Smooth muscle cell (in vitro differentiated cells): ENCODE measurements at regions not wholly inside any gene's neighbourhood (a gene's known extent, or its start where the extent isn't known, plus 50 kb on each side); places are given as distances from the start of the nearest gene placed in this dataset.
"Not testable (repeated sequence)": the region's sequence is repeated elsewhere in the genome, so short reads cannot be mapped to it uniquely, and the experiment has no call there.

ENCODE experiments used
- DNase-seq: peaks from one replicate; lab custom pipeline; 2025; ENCODE audit not compliant: unreplicated experiment; lab: John Stamatoyannopoulos, UW
- H2AFZ ChIP-seq: fragments of 200-600 bp; sonication (generic); 2 replicates; pipeline ENCODE4 v1.6.0; 2016; ENCODE audit warnings: antibody characterized with exemption, low read depth, mild to moderate bottlenecking
- H3F3A ChIP-seq: fragments of 200-600 bp; sonication (generic); 2 replicates; pipeline ENCODE4 v1.6.0; 2017; ENCODE audit warnings: antibody characterized with exemption, low read depth
- H3K27ac ChIP-seq: fragments of 200-600 bp; sonication (generic); 2 replicates; pipeline ENCODE4 v1.5.1; 2016; ENCODE audit warnings: low read depth, mild to moderate bottlenecking
- H3K27me3 ChIP-seq: fragments of 200-600 bp; sonication (generic); 2 replicates; pipeline ENCODE4 v1.6.1; 2016; ENCODE audit warnings: low read depth, mild to moderate bottlenecking
- H3K36me3 ChIP-seq: fragments of 200-600 bp; sonication (generic); 2 replicates; pipeline ENCODE4 v1.5.1; 2016; ENCODE audit warnings: low read depth
- H3K4me1 ChIP-seq: fragments of 200-600 bp; sonication (generic); 2 replicates; pipeline ENCODE4 v1.5.1; 2016; ENCODE audit warnings: low read depth
- H3K4me2 ChIP-seq: fragments of 200-600 bp; sonication (generic); 2 replicates; pipeline ENCODE4 v1.6.0; 2016; ENCODE audit warnings: mild to moderate bottlenecking
- H3K4me3 ChIP-seq: fragments of 200-600 bp; sonication (generic); 2 replicates; pipeline ENCODE4 v1.5.1; 2016; ENCODE audit warnings: mild to moderate bottlenecking
- H3K79me2 ChIP-seq: fragments of 200-600 bp; sonication (generic); 2 replicates; pipeline ENCODE4 v1.6.0; 2016; ENCODE audit warnings: low read depth, mild to moderate bottlenecking
- H3K9ac ChIP-seq: fragments of 200-600 bp; sonication (generic); 2 replicates; pipeline ENCODE4 v1.6.0; 2016; ENCODE audit warnings: low read depth
- H3K9me3 ChIP-seq: fragments of 200-600 bp; sonication (generic); replicated peaks from 2 replicates; pipeline ENCODE4 v1.5.1; 2016; ENCODE audit warnings: low read depth
- H4K20me1 ChIP-seq: fragments of 200-600 bp; sonication (generic); 2 replicates; pipeline ENCODE4 v1.6.0; 2016; ENCODE audit warnings: low read depth
- CTCF ChIP-seq: fragments of 200-600 bp; sonication (generic); IDR thresholded peaks from 2 replicates; pipeline ENCODE4 v1.5.1; 2017; ENCODE audit warnings: borderline replicate concordance, mild to moderate bottlenecking, antibody characterized with exemption; ENCODE audit not compliant: insufficient read depth, poor library complexity, severe bottlenecking
- WGBS: methylation state at CpG from one replicate; pipeline ENCODE4 v1.1.7; 2016; ENCODE audit warnings: low lambda C conversion rate; 5-methylcytosine and 5-hydroxymethylcytosine counted together

GRCh38 chr7:23938937-23939552, 229.0 kb downstream of the STK31 start:
- Histone ChIP-seq H3K27ac (no peak overlapping the region), H3K79me2 (no peaks in the 10 kb centered on the region), H3K4me2 (no peak overlapping the region), H3K27me3 (no peaks in the 10 kb centered on the region), H3K36me3 (no peaks in the 10 kb centered on the region), H3K9me3 (no peaks in the 10 kb centered on the region), H3F3A (no peaks in the 10 kb centered on the region), H3K9ac (no peak overlapping the region), H3K4me1 (no peaks in the 10 kb centered on the region), H2AFZ (no peak overlapping the region), H3K4me3 (no peak overlapping the region), H4K20me1 (no peaks in the 10 kb centered on the region)
- 31% methylated on average over 4 of the region's 4 CpGs for WGBS
- no peak for DNase-seq
- peak; percentile 38 for TF ChIP-seq CTCF

GRCh38 chr7:23939747-23940146, 229.7 kb downstream of the STK31 start:
- not testable (repeated sequence) for H2AFZ ChIP-seq, H3F3A ChIP-seq, DNase-seq, H3K79me2 ChIP-seq, H3K27ac ChIP-seq, H4K20me1 ChIP-seq, H3K4me3 ChIP-seq, H3K4me1 ChIP-seq, H3K27me3 ChIP-seq, H3K4me2 ChIP-seq, H3K9me3 ChIP-seq, H3K9ac ChIP-seq, H3K36me3 ChIP-seq
- WGBS = 94% methylated on average over 2 of the region's 2 CpGs

GRCh38 chr7:23941551-23941950, 231.5 kb downstream of the STK31 start:
- no peaks in the 10 kb centered on the region for H3K4me1 ChIP-seq
- no peak overlapping the region for H3K4me3 ChIP-seq
- 83% methylated on average over 1 of the region's 1 CpG for WGBS
- H3K9ac ChIP-seq = no peak overlapping the region
- no peak overlapping the region for H3K4me2 ChIP-seq
- DNase-seq = no peak
- no peak for TF ChIP-seq CTCF
- no peaks in the 10 kb centered on the region for H4K20me1 ChIP-seq
- no peaks in the 10 kb centered on the region for H3K79me2 ChIP-seq
- no peak overlapping the region for H2AFZ ChIP-seq
- peaks cover 6% of the 10 kb centered on the region for H3K36me3 ChIP-seq
- no peaks in the 10 kb centered on the region for H3K27me3 ChIP-seq
- no peak overlapping the region for H3K27ac ChIP-seq
- peaks cover 5% of the 10 kb centered on the region for H3K9me3 ChIP-seq
- no peaks in the 10 kb centered on the region for H3F3A ChIP-seq

GRCh38 chr7:23942032-23942431, 232.0 kb downstream of the STK31 start:
- no peaks in the 10 kb centered on the region for H3K79me2 ChIP-seq
- no peaks in the 10 kb centered on the region for H3K4me1 ChIP-seq
- 98% methylated on average over 2 of the region's 2 CpGs for WGBS
- peaks cover 6% of the 10 kb centered on the region for H3K36me3 ChIP-seq
- no peak overlapping the region for H3K27ac ChIP-seq
- H2AFZ ChIP-seq = no peak overlapping the region
- no peaks in the 10 kb centered on the region for H3F3A ChIP-seq
- no peak overlapping the region for H3K9ac ChIP-seq
- TF ChIP-seq CTCF = no peak
- no peaks in the 10 kb centered on the region for H3K27me3 ChIP-seq
- DNase-seq = no peak
- no peak overlapping the region for H3K4me3 ChIP-seq
- H4K20me1 ChIP-seq = no peaks in the 10 kb centered on the region
- H3K9me3 ChIP-seq = peaks cover 5% of the 10 kb centered on the region
- H3K4me2 ChIP-seq = no peak overlapping the region
